Islet of Langerhans (tissue), 1 donor: ENCODE measurements at regions not wholly inside any gene's neighbourhood (a gene's known extent, or its start where the extent isn't known, plus 50 kb on each side); places are given as distances from the start of the nearest gene placed in this dataset.
"Not testable (repeated sequence)": the region's sequence is repeated elsewhere in the genome, so short reads cannot be mapped to it uniquely, and the experiment has no call there.

ENCODE experiments used
- FAIRE-seq: peaks from one replicate; lab custom pipeline; 2011; peaks lifted over from hg19 to GRCh38; lab: Jason Lieb, UNC

DNA sequence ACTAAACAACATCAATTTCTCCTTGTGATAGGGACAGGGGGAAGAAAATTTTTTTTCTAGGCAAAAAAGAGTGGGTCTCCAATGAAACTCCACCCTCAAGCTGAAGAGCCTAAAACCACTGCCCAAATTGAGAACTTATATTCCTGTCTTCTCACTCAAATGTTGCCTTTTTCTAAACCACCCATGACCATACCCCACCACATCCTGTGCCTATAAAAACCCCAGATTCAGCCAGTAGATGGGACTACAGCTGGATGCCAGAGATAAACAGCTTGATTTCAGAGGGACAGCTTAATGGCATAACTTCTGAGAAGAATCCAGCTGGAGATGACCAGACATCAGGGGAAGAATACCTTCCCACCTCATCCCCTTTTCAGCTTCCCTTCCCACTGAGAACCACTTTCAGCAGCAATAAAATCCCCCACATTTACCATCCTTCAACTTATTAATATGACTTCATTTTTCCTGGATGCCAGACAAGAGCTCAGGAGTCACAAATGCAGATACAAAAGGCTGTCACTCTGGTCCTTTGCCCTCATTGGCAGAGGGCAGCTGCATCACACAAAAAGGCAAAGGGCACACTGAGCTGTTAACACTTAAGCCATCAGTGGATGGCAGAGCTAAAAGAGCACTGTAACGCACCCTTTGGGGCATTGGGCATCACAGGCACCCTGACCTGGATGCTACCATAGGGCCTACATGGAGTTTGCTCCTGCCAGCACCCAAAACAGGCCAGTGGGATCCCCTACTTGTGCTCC lies 972.5 kb upstream of the CTNND2 start:
- FAIRE-seq: no peak

DNA sequence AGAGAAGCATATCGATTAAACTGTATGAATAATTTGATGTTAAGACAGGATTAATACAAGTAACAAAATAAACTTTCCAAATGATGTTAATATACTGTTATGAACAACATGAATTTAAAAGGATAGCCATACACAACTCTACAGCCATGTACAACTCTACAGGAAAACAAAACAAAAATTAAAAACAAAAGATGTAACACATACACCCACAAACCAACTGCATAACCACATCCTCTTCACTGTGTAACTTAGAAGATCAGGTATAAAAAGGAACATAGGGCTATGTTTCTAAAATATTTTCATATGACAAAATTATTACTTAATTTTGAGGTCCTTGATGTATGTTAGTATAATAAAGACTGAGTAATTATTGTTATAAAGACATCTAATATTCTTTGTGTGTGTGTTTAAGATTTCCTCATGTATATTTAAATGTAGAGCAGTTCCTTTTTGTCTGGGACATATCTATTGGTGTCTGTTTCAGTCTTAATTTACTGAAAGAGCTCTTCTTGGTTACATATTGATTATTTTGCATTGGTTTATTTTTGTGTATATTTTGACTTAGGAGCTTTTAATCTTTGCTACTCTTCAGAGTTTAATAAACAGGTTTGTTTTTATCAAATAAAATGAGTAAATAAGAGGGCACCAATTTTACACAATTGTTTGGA lies 966.8 kb upstream of the CTNND2 start:
- FAIRE-seq: no peak

DNA sequence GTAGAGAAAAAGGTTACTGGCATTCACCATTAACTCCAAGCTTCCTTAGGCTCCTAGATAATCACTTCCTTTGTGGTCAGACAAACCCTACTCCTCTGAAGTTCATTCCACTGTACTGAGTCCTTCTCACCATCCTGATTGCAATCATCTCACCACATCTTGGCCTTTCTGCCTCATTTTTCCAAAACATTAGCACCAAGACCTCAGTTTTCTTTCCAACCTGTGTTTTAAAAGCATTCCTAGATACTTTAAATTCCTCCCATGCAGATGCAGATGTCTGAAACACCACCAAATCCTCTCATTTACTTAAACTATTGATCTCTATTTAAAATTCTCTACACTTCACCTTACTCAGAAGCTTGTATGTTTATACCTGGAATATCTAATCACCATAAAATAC lies 961.3 kb upstream of the CTNND2 start:
- no peak for FAIRE-seq

DNA sequence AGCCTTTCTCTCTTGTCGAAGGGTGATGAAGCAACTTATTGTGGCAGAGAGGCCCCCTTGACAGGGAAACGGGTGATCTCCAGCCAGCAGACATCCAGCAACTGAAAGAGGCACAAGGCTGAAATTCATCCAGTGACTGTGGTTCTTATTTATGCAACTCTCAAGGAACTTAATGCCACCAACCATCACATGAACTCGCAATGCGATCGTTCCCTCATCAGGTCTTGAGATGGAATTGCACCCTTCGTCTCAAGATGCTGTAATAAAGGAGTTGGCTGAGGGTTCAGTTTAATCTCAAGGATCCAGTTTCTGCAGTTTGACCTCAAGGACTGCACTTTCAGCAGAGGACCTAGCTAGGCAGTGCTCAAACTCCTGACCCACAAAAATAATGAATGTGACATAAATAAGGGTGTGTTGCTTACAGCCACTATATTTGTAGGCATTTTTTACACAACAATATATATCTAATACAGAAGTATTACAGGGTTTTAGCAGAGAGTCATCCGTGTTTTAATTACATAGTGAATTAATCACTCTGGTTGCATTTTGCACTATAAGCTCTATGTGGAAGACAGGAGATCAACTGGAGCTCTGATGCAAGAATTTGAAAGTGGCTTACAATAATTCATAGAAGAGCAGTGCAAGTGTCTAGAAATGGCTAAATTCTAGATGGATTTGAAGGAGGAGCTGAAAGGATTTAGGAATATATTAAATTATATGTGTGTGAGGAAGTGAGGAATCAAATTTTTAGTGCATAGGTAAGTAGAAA lies 957.8 kb upstream of the CTNND2 start:
- FAIRE-seq: no peak

DNA sequence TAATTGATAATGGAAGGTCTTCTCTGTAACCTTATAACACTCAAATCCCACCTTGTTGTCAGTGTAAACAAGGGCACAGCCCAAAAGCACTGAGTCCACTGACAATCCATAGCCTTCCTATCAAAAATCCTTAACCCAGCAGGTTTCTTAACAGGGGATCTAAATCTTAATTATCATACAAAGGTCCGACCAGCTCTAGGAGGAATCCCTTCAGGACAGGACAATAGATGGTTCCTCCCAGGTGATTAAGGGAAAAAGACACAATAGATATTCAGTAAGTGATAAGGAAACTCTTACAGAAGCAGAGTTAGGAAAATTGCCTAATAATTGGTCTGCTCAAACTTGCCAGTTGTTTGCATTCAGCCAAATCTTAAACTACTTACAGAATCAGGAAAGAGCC lies 951.9 kb upstream of the CTNND2 start:
- FAIRE-seq: not testable (repeated sequence)

DNA sequence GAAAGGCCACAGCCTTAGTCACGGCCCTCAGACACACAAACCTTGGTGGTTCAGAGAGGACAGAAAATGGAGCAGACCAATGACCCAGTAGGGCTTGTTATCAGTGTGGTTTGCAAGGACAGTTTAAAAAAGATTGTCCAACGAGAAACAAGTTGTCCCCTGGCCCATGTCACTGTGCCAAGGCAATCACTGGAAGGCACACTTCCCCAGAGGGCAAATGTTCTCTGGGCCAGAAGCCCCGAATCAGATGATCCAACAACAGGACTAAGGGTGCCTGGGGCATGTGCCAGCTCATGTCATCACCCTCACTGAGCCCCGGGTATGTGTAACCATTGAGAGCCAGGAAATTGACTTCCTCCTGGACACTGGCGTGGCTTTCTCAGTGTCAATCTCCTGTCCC lies 950.1 kb upstream of the CTNND2 start:
- FAIRE-seq: no peak

DNA sequence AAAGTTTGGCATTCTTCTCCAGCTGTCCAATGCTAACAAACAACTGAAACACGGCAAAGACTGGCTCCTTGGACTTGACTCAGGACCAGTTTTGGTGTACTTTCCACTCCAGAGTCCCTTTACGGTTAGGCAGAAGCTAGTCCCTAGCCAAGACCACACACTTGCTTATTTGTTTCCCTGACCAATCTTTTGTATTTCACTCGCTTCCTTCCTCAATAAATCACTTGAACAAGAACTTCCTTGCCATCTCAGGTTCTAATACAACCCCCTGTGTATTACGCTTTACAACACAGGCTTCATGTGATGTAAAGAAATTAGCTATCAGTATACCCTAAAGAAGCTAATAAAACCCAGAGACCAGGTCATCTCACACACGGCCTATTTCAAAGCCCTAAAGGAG lies 947.5 kb upstream of the CTNND2 start:
- no peak for FAIRE-seq

DNA sequence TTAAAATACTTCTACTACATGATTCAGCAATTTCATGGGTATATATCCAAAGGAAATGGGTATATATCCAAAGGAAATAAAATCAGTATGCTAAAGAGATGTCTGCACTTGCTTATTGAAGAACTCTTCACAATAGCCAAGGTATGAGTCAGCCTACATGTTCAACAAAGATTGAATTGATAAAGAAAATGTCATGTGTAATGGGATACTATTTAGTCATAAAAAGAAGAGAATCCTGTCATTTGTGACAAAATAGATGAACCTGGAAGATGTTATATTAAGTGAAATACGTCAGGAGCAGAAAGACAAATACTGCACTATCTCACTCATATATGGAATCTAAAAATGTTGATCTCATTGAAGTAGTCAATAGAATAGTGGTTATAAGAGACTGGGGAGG lies 944.5 kb upstream of the CTNND2 start:
- FAIRE-seq: no peak

DNA sequence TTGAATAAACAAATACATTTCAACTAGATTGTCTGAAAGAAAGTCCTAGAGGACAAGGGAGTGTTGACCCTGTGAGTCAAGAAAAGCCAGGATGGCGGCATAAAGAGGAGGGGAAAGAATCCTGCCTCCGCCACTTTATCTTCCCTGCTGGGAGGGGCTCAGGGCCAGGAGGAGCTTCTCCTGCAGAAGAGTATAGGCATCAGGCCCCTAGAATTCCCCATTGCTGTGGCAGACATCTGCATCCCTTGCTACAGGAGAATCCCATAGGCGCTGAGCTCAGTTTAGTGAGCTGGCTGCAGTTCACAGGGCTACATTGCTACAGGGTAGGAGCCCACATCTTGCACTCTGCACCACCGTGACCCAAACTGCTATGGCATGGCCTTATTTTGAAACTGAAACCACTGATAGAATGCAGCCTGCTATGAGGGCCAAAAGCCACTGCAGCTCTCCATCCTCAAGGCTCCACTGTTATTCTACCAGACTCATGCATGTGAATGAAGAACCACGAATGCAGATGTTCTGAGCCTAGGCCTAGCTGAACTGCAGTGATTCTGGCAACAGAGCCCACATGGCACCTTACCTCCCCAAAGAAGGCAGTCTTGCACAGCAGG lies 941.4 kb upstream of the CTNND2 start:
- no peak for FAIRE-seq

DNA sequence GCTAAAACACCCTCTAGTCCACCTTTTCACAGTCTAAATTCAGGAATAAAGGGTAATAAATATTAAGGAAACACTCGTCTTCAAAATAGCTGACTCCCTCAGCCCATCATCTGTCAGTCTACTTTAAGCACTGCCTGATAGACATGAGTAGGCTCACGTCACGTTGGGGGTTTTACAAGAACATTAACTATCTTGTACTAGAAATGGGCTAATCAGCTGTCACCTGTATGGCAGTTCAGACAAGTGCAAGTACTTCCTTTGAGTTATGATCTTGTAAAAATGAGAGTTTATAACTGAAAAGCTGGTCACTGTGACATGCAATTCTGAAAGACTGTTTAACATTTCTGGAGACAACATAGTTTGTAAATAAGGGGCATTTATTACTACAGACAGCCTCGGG lies 936.7 kb upstream of the CTNND2 start:
- no peak for FAIRE-seq

DNA sequence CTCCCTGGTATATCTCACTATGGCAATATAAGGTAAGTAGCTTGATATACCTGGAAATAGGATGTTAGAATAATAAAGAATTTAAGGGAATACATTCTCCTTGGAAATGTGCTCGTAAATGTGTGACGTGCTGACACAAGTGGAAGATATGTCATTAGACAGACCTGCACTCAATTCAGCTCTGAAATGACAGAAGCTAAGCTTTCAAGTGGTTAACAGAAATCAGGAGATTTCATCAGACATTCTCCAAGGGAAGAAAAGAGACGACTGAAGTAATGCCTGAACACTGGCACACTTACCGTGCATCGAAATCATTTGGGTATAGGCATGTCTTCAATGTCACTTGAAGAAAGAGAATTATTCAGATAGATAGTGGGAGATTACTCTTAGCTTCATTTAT lies 933.3 kb upstream of the CTNND2 start:
- FAIRE-seq: no peak

DNA sequence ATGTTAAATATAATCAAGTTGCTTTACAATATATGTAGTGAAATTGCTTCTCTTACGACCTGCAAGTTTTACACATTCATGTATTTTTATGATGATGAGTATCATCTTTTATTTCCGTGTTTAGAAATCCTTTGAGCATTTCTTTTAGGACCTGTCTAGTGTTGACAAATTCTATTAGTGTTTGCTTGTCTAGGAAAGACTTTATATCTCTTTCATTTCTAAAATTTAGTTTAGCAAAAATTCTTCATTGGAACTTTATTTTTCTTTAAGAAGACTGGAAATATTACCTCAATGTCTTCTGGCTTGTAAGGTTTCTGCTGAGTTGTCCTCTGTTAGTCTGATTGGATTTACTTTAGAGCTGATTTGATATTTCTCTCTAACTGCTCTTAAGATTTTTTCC lies 920.9 kb upstream of the CTNND2 start:
- FAIRE-seq: no peak

DNA sequence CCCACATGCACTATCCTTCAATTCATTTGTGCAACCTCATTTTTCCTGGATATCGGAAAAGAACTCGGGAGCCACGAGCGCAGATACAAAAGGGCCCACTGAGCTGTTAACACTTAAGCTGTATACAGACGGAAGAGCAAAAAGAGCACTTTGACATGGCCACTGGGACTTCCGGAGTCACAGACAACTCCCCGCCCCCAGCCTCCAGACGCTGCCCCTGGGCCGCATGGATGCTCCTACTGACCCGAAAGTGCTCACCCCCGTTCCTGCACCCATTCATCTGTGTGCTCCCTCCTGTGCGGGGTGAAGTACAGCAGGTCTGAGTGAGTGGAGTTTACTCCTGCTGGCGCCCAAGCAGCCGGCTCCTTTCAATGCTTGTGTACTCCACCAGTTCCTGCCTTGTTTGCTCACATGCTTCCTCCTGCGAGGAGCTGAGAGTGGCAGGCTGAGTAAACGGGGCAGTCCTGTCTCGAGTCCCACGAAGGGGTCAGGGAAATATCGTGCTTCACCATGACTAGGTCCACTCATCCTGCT lies 901.0 kb upstream of the CTNND2 start:
- FAIRE-seq: no peak

DNA sequence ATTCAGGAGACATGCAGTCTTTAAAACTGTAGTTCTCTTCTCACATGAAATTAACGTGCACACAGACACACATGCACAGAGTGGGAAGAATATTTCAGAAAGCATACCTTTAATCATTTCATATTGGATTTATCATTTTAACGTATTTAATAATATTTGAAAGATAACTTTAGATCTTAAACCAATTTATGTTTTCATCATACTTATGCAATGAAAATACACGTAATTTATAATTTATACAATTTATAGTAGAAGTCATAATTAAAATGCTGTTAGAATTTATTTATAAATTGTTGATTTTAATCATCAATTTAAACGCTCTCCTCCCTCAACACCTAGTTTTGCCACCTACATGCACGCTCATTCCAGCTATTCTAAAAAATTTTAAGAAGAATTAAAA lies 894.9 kb upstream of the CTNND2 start:
- no peak for FAIRE-seq

DNA sequence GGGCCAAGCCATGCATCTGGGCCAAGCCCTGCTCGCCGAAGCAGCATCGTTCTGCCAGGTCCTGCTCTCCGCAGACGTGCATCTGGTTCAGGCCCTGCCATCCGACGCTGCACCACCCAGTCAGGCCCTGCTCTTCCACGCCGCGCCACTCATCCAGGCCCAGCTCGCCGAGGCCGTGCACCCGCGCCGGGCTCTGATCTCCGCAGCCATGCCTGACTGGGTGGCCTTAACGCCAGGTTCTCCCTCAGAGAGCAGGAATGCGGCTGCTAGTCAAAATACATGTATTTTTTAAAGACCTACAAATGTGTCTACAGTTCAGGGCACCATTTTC lies 891.1 kb upstream of the CTNND2 start:
- FAIRE-seq: no peak

DNA sequence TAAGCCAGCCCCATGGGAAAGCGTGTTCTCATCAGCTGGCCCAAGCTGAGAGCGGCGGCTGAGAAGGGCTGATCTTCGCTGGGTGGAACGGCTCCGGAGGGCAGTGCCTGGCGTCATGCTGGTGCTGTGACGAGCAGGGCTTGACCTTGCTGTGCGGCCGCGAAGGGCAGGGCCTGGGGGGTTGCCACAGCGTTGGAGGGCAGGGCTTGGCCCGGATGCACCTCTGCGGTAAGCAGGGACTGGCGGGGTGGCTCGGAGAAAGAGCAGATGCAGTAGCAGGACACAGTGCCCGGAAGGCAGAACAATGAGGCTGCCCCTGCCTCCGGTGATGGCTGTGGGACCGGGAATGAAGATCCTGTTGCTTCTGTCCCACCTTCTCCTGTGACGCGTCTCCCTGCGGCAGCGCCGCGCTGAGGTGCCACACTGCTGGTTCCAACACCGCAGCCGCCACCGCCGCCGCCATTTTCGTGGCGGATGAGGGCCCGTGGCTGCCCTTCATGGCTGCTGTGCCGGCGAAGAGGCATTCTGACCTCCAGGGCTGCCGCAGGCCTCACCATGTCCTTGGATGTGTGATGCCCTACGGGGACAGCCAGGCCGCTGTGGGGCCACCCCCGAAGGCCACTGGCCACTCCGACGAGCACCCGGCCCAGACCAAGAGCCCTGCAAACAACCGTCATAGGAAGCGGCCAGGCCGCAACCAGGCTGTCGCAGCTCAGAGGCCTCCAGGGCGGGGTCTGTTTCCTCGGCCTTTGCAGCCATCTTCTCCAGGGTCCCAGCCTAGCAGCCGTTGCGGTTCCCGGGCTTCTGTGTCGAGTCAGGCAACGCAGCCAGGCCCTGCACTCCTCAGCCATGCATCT lies 890.5 kb upstream of the CTNND2 start:
- FAIRE-seq: no peak

DNA sequence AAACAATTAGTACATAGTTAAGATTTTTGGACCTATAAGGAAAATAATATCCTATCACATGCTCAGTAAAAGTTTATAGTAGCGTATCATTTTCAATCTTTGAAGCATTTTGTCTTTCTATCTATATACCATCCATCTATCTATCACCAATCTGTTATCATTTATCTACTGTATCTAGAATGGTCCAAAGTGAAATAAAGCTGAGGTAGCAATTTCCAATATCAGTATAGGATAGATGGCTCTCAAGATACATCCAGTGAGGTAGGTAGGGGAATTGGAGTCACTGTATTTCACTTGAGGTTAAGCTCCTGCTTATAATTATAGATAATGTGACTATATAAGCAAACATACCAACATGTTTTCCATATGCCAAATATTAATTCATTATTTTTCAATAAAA lies 889.1 kb upstream of the CTNND2 start:
- no peak for FAIRE-seq

DNA sequence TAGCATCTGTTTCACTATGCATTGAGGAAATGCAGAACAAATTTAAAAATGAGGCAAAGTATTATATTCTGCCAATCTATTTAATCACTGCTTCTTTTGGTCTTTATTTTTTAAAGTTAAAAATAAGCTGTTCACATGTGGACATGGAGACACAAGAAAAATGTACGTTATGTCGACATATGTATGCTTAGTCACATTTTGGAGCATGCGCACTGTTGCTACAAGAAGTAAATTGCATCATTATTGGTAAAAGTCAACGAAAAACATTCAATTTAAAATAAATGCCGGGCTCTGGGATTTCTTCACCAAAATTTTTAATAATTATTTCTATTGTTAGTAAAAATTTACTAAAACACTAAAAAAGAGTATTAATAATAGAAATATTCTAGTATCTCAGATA lies 876.3 kb upstream of the CTNND2 start:
- no peak for FAIRE-seq

DNA sequence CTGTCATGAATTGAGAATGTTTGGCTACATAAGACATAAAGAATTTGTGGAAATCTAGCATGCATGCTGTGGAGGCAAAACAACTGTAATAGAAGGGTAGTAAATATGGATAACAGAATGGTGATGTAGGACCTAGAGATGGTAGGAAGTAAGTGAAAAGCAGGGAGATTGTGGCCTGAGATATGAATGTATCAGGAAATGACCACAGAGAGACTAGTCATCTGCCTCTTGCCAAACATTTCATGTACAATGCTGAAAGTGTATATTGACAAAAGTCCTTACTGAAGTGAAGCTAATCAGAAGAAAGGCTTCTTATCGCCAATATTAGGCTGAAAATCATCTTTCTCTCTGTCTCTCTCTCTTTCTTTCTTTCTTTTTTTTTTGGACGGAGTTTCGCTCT lies 873.1 kb upstream of the CTNND2 start:
- FAIRE-seq: no peak

DNA sequence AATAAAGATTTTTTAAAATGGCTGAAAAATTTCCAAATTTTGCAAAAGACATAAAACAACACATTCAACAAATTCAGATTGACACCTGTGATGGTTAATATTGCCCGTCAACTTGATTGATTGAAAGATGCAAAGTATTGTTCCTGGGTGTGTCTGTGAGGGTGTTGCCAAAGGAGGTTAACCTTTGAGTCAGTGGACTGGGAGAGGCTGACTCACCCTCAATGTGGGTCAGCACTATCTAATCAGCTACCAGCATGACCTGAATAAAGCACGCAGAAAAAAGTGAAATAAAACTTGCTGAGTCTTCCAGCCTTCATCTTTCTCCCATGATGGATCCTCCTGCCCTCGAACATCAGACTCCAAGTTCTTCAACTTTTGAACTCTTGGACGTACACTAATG lies 868.0 kb upstream of the CTNND2 start:
- FAIRE-seq: no peak

DNA sequence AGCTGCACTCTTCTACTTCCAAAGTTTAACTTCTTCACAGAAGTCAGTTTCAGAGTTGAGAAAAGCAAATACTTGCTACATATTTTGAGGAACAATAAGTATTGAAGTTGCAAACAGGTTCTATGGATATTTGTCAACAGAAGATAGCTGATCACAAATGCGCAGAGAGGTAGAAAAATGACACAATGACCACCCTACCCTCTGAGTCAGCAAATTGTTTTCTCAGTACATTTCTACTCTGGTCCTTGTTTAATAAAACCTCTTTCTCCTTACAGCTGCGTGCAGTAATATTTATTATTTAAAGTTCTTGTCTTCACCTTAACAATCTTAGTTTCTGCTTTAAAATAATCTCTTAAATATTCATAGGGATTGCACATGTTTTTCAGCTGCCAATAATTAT lies 855.1 kb upstream of the CTNND2 start:
- no peak for FAIRE-seq

DNA sequence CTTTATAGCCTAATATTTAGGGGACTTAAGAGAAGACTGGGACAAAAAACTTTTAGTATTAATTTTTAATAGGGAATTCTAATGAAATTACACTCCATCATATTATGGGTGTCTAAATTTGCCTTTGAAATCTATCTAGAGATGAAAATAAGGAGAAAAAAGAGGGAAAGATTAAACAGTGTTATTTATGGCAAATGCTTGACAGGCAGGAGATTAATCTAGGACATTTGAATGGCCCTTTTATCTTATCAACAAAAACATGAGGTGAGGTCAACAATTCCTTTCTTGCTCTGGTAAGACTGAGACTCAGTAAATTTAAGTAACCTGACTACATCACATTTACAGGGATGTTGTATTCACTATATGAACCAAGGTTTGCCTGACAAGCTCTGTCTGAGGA lies 852.8 kb upstream of the CTNND2 start:
- FAIRE-seq: no peak
